ENCODE measurements at regions not wholly inside any gene's neighbourhood (a gene's known extent, or its start where the extent isn't known, plus 50 kb on each side); places are given as distances from the start of the nearest gene placed in this dataset.
"Not testable (repeated sequence)": the region's sequence is repeated elsewhere in the genome, so short reads cannot be mapped to it uniquely, and the experiment has no call there.

GRCh38 chr15:61334714-61335113 lies 105.6 kb upstream of the RORA start:
- H3K4me3 ChIP-seq (ENCODE audit: low read length in 2 of 2); H3K4me1 ChIP-seq (ENCODE audit: control insufficient read depth in 1 of 2, insufficient read depth in 2 of 2, low read length in 2 of 2); H3K9me3 ChIP-seq (ENCODE audit: control insufficient read depth, low read length); H3K27ac ChIP-seq (ENCODE audit: low read depth in 1 of 2, low read length in 2 of 2); ATAC-seq (ENCODE audit: low FRiP score); intact Hi-C loops (cut with DNase I); H3K36me3 ChIP-seq (ENCODE audit: control insufficient read depth in 1 of 2, insufficient read depth in 2 of 2, low read length in 1 of 2); H3K27me3 ChIP-seq (ENCODE audit: control insufficient read depth in 1 of 2, insufficient read depth in 2 of 2, low read length in 1 of 2); DNase-seq: not testable (repeated sequence)
- WGBS, 2 donors, result 93 to 95% methylated on average over 5 of the region's 5 CpGs

- H3K4me1 ChIP-seq (ENCODE audit: control insufficient read depth in 1 of 2, insufficient read depth in 2 of 2, low read length in 2 of 2), result no peaks in the 10 kb centered on the region
- intact Hi-C loops (cut with DNase I), result no loop called here
- peaks cover 7% of the 10 kb centered on the region for H3K9me3 ChIP-seq (ENCODE audit: control insufficient read depth, low read length)
- DNase-seq, result no peak
- no peak overlapping the region for H3K4me3 ChIP-seq (ENCODE audit: low read length in 2 of 2)
- 82 to 86% methylated on average over 3 of the region's 3 CpGs for WGBS, 2 donors
- ATAC-seq (ENCODE audit: low FRiP score), result no peak
- peaks cover 0 to 3% of the 10 kb centered on the region in 2 donors for H3K27me3 ChIP-seq (ENCODE audit: control insufficient read depth in 1 of 2, insufficient read depth in 2 of 2, low read length in 1 of 2)
- H3K36me3 ChIP-seq (ENCODE audit: control insufficient read depth in 1 of 2, insufficient read depth in 2 of 2, low read length in 1 of 2), result no peaks in the 10 kb centered on the region
- no peak overlapping the region for H3K27ac ChIP-seq (ENCODE audit: low read depth in 1 of 2, low read length in 2 of 2)
Observed at GRCh38 chr15:61331019-61331418, 101.9 kb upstream of the RORA start.

GRCh38 chr15:61327019-61327631 lies 98.0 kb upstream of the RORA start:
- no peak overlapping the region for H3K27ac ChIP-seq (ENCODE audit: low read depth in 1 of 2, low read length in 2 of 2)
- intact Hi-C loops (cut with DNase I), result no loop called here
- H3K9me3 ChIP-seq (ENCODE audit: control insufficient read depth, low read length), result peaks cover under 1% of the 10 kb centered on the region
- ATAC-seq (ENCODE audit: low FRiP score) (no peak), DNase-seq (no peak)
- no peaks in the 10 kb centered on the region for H3K27me3 ChIP-seq (ENCODE audit: control insufficient read depth in 1 of 2, insufficient read depth in 2 of 2, low read length in 1 of 2)
- H3K4me3 ChIP-seq (ENCODE audit: low read length in 2 of 2), result no peak overlapping the region
- H3K36me3 ChIP-seq (ENCODE audit: control insufficient read depth in 1 of 2, insufficient read depth in 2 of 2, low read length in 1 of 2), result no peaks in the 10 kb centered on the region
- 70 to 71% methylated on average over 8 of the region's 8 CpGs for WGBS, 2 donors
- no peaks in the 10 kb centered on the region for H3K4me1 ChIP-seq (ENCODE audit: control insufficient read depth in 1 of 2, insufficient read depth in 2 of 2, low read length in 2 of 2)

GRCh38 chr15:61319892-61320291 lies 90.8 kb upstream of the RORA start:
- Histone ChIP-seq H3K4me1 (ENCODE audit: control insufficient read depth in 1 of 2, insufficient read depth in 2 of 2, low read length in 2 of 2) (no peaks in the 10 kb centered on the region), H3K27ac (ENCODE audit: low read depth in 1 of 2, low read length in 2 of 2) (no peak overlapping the region), H3K4me3 (ENCODE audit: low read length in 2 of 2) (no peak overlapping the region), H3K36me3 (ENCODE audit: control insufficient read depth in 1 of 2, insufficient read depth in 2 of 2, low read length in 1 of 2) (no peaks in the 10 kb centered on the region), H3K9me3 (ENCODE audit: control insufficient read depth, low read length) (peaks cover 2% of the 10 kb centered on the region), H3K27me3 (ENCODE audit: control insufficient read depth in 1 of 2, insufficient read depth in 2 of 2, low read length in 1 of 2) (no peaks in the 10 kb centered on the region)
- ATAC-seq (ENCODE audit: low FRiP score), result no peak
- DNase-seq, result no peak
- 78% methylated on average over 2 of the region's 2 CpGs for WGBS, 2 donors
- intact Hi-C loops (cut with DNase I), result no loop called here

- no peaks in the 10 kb centered on the region for H3K27me3 ChIP-seq (ENCODE audit: control insufficient read depth in 1 of 2, insufficient read depth in 2 of 2, low read length in 1 of 2)
- ATAC-seq (ENCODE audit: low FRiP score) (no peak), DNase-seq (no peak)
- intact Hi-C loops (cut with DNase I), result no loop called here
- H3K9me3 ChIP-seq (ENCODE audit: control insufficient read depth, low read length), result peaks cover 2% of the 10 kb centered on the region
- no peak overlapping the region for H3K4me3 ChIP-seq (ENCODE audit: low read length in 2 of 2)
- H3K36me3 ChIP-seq (ENCODE audit: control insufficient read depth in 1 of 2, insufficient read depth in 2 of 2, low read length in 1 of 2), result no peaks in the 10 kb centered on the region
- no peaks in the 10 kb centered on the region for H3K4me1 ChIP-seq (ENCODE audit: control insufficient read depth in 1 of 2, insufficient read depth in 2 of 2, low read length in 2 of 2)
- no peak overlapping the region for H3K27ac ChIP-seq (ENCODE audit: low read depth in 1 of 2, low read length in 2 of 2)
- 61 to 62% methylated on average over 7 of the region's 7 CpGs for WGBS, 2 donors
Observed at GRCh38 chr15:61318802-61319525, 89.9 kb upstream of the RORA start.

GRCh38 chr15:61318301-61318700 lies 89.2 kb upstream of the RORA start:
- ATAC-seq (ENCODE audit: low FRiP score) (no peak), DNase-seq (no peak)
- Histone ChIP-seq H3K4me1 (ENCODE audit: control insufficient read depth in 1 of 2, insufficient read depth in 2 of 2, low read length in 2 of 2) (no peaks in the 10 kb centered on the region), H3K36me3 (ENCODE audit: control insufficient read depth in 1 of 2, insufficient read depth in 2 of 2, low read length in 1 of 2) (no peaks in the 10 kb centered on the region), H3K27me3 (ENCODE audit: control insufficient read depth in 1 of 2, insufficient read depth in 2 of 2, low read length in 1 of 2) (no peaks in the 10 kb centered on the region), H3K27ac (ENCODE audit: low read depth in 1 of 2, low read length in 2 of 2) (no peak overlapping the region), H3K4me3 (ENCODE audit: low read length in 2 of 2) (no peak overlapping the region), H3K9me3 (ENCODE audit: control insufficient read depth, low read length) (peaks cover 2% of the 10 kb centered on the region)
- WGBS, 2 donors, result 63 to 66% methylated on average over 6 of the region's 6 CpGs
- intact Hi-C loops (cut with DNase I), result no loop called here

GRCh38 chr15:61315471-61315870 lies 86.4 kb upstream of the RORA start:
- Histone ChIP-seq H3K27ac (ENCODE audit: low read depth in 1 of 2, low read length in 2 of 2) (no peak overlapping the region), H3K36me3 (ENCODE audit: control insufficient read depth in 1 of 2, insufficient read depth in 2 of 2, low read length in 1 of 2) (no peaks in the 10 kb centered on the region), H3K9me3 (ENCODE audit: control insufficient read depth, low read length) (no peaks in the 10 kb centered on the region), H3K4me3 (ENCODE audit: low read length in 2 of 2) (no peak overlapping the region), H3K4me1 (ENCODE audit: control insufficient read depth in 1 of 2, insufficient read depth in 2 of 2, low read length in 2 of 2) (no peaks in the 10 kb centered on the region), H3K27me3 (ENCODE audit: control insufficient read depth in 1 of 2, insufficient read depth in 2 of 2, low read length in 1 of 2) (no peaks in the 10 kb centered on the region)
- 91 to 93% methylated on average over 6 of the region's 6 CpGs for WGBS, 2 donors
- ATAC-seq (ENCODE audit: low FRiP score), result no peak
- DNase-seq, result no peak
- intact Hi-C loops (cut with DNase I), result no loop called here

- no peaks in the 10 kb centered on the region for H3K4me1 ChIP-seq (ENCODE audit: control insufficient read depth in 1 of 2, insufficient read depth in 2 of 2, low read length in 2 of 2)
- H3K27ac ChIP-seq (ENCODE audit: low read depth in 1 of 2, low read length in 2 of 2), result no peak overlapping the region
- no peak for DNase-seq
- no peak overlapping the region for H3K4me3 ChIP-seq (ENCODE audit: low read length in 2 of 2)
- H3K36me3 ChIP-seq (ENCODE audit: control insufficient read depth in 1 of 2, insufficient read depth in 2 of 2, low read length in 1 of 2), result no peaks in the 10 kb centered on the region
- intact Hi-C loops (cut with DNase I), result no loop called here
- H3K27me3 ChIP-seq (ENCODE audit: control insufficient read depth in 1 of 2, insufficient read depth in 2 of 2, low read length in 1 of 2), result no peaks in the 10 kb centered on the region
- no peaks in the 10 kb centered on the region for H3K9me3 ChIP-seq (ENCODE audit: control insufficient read depth, low read length)
- no peak for ATAC-seq (ENCODE audit: low FRiP score)
Observed at GRCh38 chr15:61314427-61314826, 85.3 kb upstream of the RORA start.

- DNase-seq (no peak), ATAC-seq (ENCODE audit: low FRiP score) (no peak)
- WGBS, 2 donors, result 70 to 74% methylated on average over 5 of the region's 5 CpGs
- H3K4me1 ChIP-seq (ENCODE audit: control insufficient read depth in 1 of 2, insufficient read depth in 2 of 2, low read length in 2 of 2), result no peaks in the 10 kb centered on the region
- no peaks in the 10 kb centered on the region for H3K27me3 ChIP-seq (ENCODE audit: control insufficient read depth in 1 of 2, insufficient read depth in 2 of 2, low read length in 1 of 2)
- no peak overlapping the region for H3K4me3 ChIP-seq (ENCODE audit: low read length in 2 of 2)
- intact Hi-C loops (cut with DNase I), result no loop called here
- no peaks in the 10 kb centered on the region for H3K9me3 ChIP-seq (ENCODE audit: control insufficient read depth, low read length)
- no peak overlapping the region for H3K27ac ChIP-seq (ENCODE audit: low read depth in 1 of 2, low read length in 2 of 2)
- H3K36me3 ChIP-seq (ENCODE audit: control insufficient read depth in 1 of 2, insufficient read depth in 2 of 2, low read length in 1 of 2), result no peaks in the 10 kb centered on the region
Observed at GRCh38 chr15:61309617-61310016, 80.5 kb upstream of the RORA start.

Measured in aorta (tissue), 5 donors.